GM12873 (cell line): ENCODE measurements at regions not wholly inside any gene's neighbourhood (a gene's known extent, or its start where the extent isn't known, plus 50 kb on each side); places are given as distances from the start of the nearest gene placed in this dataset.

Experiments
- CTCF ChIP-seq: IDR thresholded peaks from 2 replicates; pipeline ENCODE4 v1.5.1; 2012; ENCODE audit warnings: low read depth, mild to moderate bottlenecking, moderate library complexity, low read length, control low read depth; ENCODE audit not compliant: insufficient read depth; ENCODE audit errors: missing control alignments

- TF ChIP-seq CTCF = no peak
These were observed 291.9 kb upstream of the GRM7 start for GRCh38 chr3:6568999-6569493.

- no peak for TF ChIP-seq CTCF
These were observed 289.5 kb upstream of the GRM7 start for GRCh38 chr3:6571448-6571847.

GRCh38 chr3:6577584-6577983 is 283.3 kb upstream of the GRM7 start:
- TF ChIP-seq CTCF = no peak

- no peak for TF ChIP-seq CTCF
These were observed 282.4 kb upstream of the GRM7 start for GRCh38 chr3:6578526-6578925.

- TF ChIP-seq CTCF = no peak
These were observed 280.1 kb upstream of the GRM7 start for GRCh38 chr3:6580808-6581207.

- no peak for TF ChIP-seq CTCF
These were observed 275.6 kb upstream of the GRM7 start for GRCh38 chr3:6585360-6585759.

GRCh38 chr3:6600237-6600636 is 260.7 kb upstream of the GRM7 start:
- TF ChIP-seq CTCF = no peak

- no peak for TF ChIP-seq CTCF
These were observed 259.5 kb upstream of the GRM7 start for GRCh38 chr3:6601374-6601773.
